SK-N-MC (cell line): ENCODE measurements at regions not wholly inside any gene's neighbourhood (a gene's known extent, or its start where the extent isn't known, plus 50 kb on each side); places are given as distances from the start of the nearest gene placed in this dataset.

ENCODE experiments used
- EZH2 ChIP-seq: fragments of 200-600 bp; sonication (generic); IDR thresholded peaks from one replicate; pipeline ENCODE4 v1.6.1; 2017; ENCODE audit warnings: antibody characterized with exemption
- FOXP2 ChIP-seq: optimal IDR thresholded peaks from 2 replicates; pipeline ENCODE3; 2011; ENCODE audit warnings: mild to moderate bottlenecking, moderate library complexity; ENCODE audit not compliant: insufficient read depth; ENCODE audit errors: extremely low read length, control extremely low read depth
- POLR2AphosphoS5 ChIP-seq: IDR thresholded peaks from 2 replicates; pipeline ENCODE4 v1.6.1; 2012; ENCODE audit warnings: mild to moderate bottlenecking, low read depth, low read length, borderline replicate concordance

- TF ChIP-seq EZH2, result no peak
- TF ChIP-seq POLR2AphosphoS5, result peak; percentile 50; the same call in 1 of the 2 replicates
- no peak for TF ChIP-seq FOXP2
Measured at GRCh38 chr4:104593019-104593418, 98.3 kb upstream of the CXXC4 start.
